Stomach (tissue), 8 donors: ENCODE measurements at regions not wholly inside any gene's neighbourhood (a gene's known extent, or its start where the extent isn't known, plus 50 kb on each side); places are given as distances from the start of the nearest gene placed in this dataset.
"Not testable (repeated sequence)": the region's sequence is repeated elsewhere in the genome, so short reads cannot be mapped to it uniquely, and the experiment has no call there.

Experiments
- DNase-seq, 2 donors: peaks; one replicate each; pipeline versions ENCODE4 v3.0.0 to v3.0.0-alpha.2; 2013 to 2019
- H3K27ac ChIP-seq, 5 donors: fragments of 200-600 bp in 4 of 5; sonication (generic) in 4 of 5; one replicate each; pipeline ENCODE4 v1.5.1; 2013 to 2019; ENCODE audit warnings: mild to moderate bottlenecking in 1 of 5, moderate library complexity in 1 of 5
- H3K27me3 ChIP-seq, 3 donors: fragments of 200-600 bp; sonication (generic); one replicate each; pipeline ENCODE4 v1.5.1; 2017 to 2019; ENCODE audit warnings: mixed run types in 1 of 3
- H3K36me3 ChIP-seq, 4 donors: fragments of 200-600 bp; sonication (generic); 1 replicate in 3 of 4; 2 replicates in 1 of 4; pipeline ENCODE4 v1.5.1; 2016 to 2019
- H3K4me1 ChIP-seq, 4 donors: fragments of 200-600 bp; sonication (generic); one replicate each; pipeline ENCODE4 v1.5.1; 2016 to 2019
- H3K4me3 ChIP-seq, 4 donors: fragments of 200-600 bp; sonication (generic) in 3 of 4; one replicate each; pipeline ENCODE4 v1.5.1; 2016 to 2019; ENCODE audit warnings: mild to moderate bottlenecking in 1 of 4
- H3K9me3 ChIP-seq, 4 donors: fragments of 200-600 bp; sonication (generic); one replicate each; pipeline ENCODE4 v1.5.1; 2016 to 2019
- EP300 ChIP-seq: sonication (generic); formaldehyde crosslinking; IDR thresholded peaks from one replicate; pipeline ENCODE4 v1.6.1; 2017; ENCODE audit warnings: antibody characterized with exemption
- POLR2A ChIP-seq, 4 donors: fragments of 450-650 bp; IDR thresholded peaks; one replicate each; pipeline ENCODE4 v1.6.1; 2016; ENCODE audit warnings: antibody characterized with exemption in 4 of 4, control low read depth in 2 of 4, mild to moderate bottlenecking in 1 of 4, moderate library complexity in 1 of 4
- POLR2AphosphoS5 ChIP-seq, 3 donors: sonication (generic); formaldehyde crosslinking; IDR thresholded peaks; one replicate each; pipeline ENCODE4 v1.6.1; 2016; ENCODE audit warnings: antibody characterized with exemption in 3 of 3
- WGBS, 5 donors: extraction: QIAGEN DNeasy Blood & Tissue Kit in 3 of 5; methylation state at CpG; one replicate each; pipeline versions ENCODE4 v1.1.5 to v1.1.7; 2013 to 2018; 5-methylcytosine and 5-hydroxymethylcytosine counted together
- intact Hi-C: fragments of 100-400 bp; cut with DNase I; formaldehyde crosslinking; loops from one replicate; pipeline ENCODE4 v1.15.1; 2023; ENCODE audit warnings: low total_unique reads
- TF ChIP-seq, protein P1 (sequence below), 7 experiments: fragments of 450-650 bp in 4 of 7; fragments of 200-600 bp in 3 of 7; sonication (generic) in 3 of 7; IDR thresholded peaks; one replicate each; pipeline ENCODE4 v1.5.1; 2016 to 2019; ENCODE audit warnings: antibody characterized with exemption in 7 of 7, control low read depth in 2 of 7, mild to moderate bottlenecking in 1 of 7
- donor health status: healthy with polysubstance abuse.
- donor health status: Bipolar disorder and iron deficiency.
- donor health status: healthy.

DNA sequence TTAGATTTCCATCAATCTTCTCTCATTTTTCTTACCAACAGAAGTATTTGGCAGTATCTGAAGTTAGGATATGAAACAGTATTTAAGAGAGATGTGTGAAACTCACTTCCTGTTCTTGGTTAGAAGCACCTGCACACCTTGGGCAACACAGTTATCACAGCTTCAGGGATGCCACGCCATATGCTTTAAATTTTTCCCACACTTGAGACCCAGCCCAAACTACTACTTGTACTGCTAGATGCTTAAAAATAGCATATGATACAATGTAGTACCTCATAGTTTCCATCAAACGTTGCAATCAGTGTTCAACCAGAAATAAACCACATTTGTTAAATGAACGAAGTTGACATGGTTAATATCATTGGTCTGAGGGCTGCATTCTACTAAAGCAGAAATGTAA is 725.1 kb upstream of the FRG1 start:
- intact Hi-C loops = no loop called here
- WGBS, 5 donors = 61 to 69% (median 68%) methylated on average over 3 of the region's 3 CpGs
- H3K4me1 ChIP-seq = no peaks in the 10 kb centered on the region
- H3K36me3 ChIP-seq = no peaks in the 10 kb centered on the region
- H3K27ac ChIP-seq = no peak overlapping the region
- no peak overlapping the region for H3K4me3 ChIP-seq
- H3K9me3 ChIP-seq = no peaks in the 10 kb centered on the region
- DNase-seq = no peak
- TF ChIP-seq EP300 (no peak), POLR2A (IDR thresholded peaks at IDR 0.05) (no peak), POLR2AphosphoS5 (IDR thresholded peaks at IDR 0.05) (no peak)
- TF ChIP-seq, protein P1, sequence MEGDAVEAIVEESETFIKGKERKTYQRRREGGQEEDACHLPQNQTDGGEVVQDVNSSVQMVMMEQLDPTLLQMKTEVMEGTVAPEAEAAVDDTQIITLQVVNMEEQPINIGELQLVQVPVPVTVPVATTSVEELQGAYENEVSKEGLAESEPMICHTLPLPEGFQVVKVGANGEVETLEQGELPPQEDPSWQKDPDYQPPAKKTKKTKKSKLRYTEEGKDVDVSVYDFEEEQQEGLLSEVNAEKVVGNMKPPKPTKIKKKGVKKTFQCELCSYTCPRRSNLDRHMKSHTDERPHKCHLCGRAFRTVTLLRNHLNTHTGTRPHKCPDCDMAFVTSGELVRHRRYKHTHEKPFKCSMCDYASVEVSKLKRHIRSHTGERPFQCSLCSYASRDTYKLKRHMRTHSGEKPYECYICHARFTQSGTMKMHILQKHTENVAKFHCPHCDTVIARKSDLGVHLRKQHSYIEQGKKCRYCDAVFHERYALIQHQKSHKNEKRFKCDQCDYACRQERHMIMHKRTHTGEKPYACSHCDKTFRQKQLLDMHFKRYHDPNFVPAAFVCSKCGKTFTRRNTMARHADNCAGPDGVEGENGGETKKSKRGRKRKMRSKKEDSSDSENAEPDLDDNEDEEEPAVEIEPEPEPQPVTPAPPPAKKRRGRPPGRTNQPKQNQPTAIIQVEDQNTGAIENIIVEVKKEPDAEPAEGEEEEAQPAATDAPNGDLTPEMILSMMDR (IDR thresholded peaks at IDR 0.05) = no peak
- no peaks in the 10 kb centered on the region for H3K27me3 ChIP-seq

DNA sequence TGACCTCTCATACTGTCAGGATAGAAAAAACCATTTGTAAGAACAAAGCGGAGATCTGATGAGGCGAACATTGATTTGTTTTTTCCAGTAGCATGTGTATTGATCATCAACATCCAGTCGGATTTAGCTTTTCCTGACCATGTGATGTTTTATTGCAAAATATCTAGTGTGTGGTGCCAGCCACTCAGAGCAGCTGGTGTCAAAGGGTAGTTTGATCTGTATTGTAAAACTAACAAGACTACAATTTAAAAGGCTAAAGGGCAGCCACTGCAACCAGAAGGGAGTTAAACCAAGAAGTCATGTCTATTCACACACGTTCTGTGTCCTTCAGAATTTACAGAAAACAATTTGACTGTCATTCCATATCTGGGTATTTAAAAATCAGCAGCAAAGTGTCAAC is 719.0 kb upstream of the FRG1 start:
- TF ChIP-seq, protein P1 (IDR thresholded peaks at IDR 0.05) = no peak
- no peak for TF ChIP-seq EP300
- TF ChIP-seq POLR2AphosphoS5 (IDR thresholded peaks at IDR 0.05) = no peak
- TF ChIP-seq POLR2A (IDR thresholded peaks at IDR 0.05) = no peak

DNA sequence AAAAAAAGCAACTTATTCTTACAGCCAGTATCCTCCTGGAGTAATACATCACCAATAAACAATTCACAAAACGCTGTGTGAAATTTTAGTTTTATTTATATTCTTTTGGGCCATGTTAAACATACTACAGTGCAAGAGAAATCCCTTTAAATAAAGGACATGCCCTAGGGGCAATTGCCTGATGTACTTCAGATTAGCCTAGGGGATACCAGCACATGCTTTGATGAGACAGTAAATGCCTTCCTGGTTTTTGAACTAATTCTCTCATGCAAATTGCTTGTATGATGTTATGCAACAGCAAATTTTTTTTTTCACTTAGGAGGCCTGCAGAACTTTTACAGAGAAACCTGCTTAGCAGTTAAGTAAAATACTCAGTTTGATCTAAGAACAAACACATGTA is 711.9 kb upstream of the FRG1 start:
- TF ChIP-seq POLR2AphosphoS5 (IDR thresholded peaks at IDR 0.05) = no peak
- no peak for TF ChIP-seq POLR2A (IDR thresholded peaks at IDR 0.05)
- TF ChIP-seq, protein P1 (IDR thresholded peaks at IDR 0.05) = no peak
- TF ChIP-seq EP300 = no peak
- Histone ChIP-seq H3K4me3 (no peak overlapping the region), H3K4me1 (no peaks in the 10 kb centered on the region), H3K27ac (no peak overlapping the region), H3K36me3 (no peaks in the 10 kb centered on the region), H3K9me3 (no peaks in the 10 kb centered on the region), H3K27me3 (no peaks in the 10 kb centered on the region)
- DNase-seq = no peak
- 52 to 70% (median 63%) methylated on average over 1 of the region's 1 CpG for WGBS, 5 donors
- intact Hi-C loops = no loop called here

More for the DNA sequence above, 719.0 kb upstream of the FRG1 start:
- no peaks in the 10 kb centered on the region for H3K36me3 ChIP-seq
- no peak for DNase-seq
- H3K4me3 ChIP-seq = no peak overlapping the region
- H3K27me3 ChIP-seq = no peaks in the 10 kb centered on the region
- no peaks in the 10 kb centered on the region for H3K4me1 ChIP-seq
- H3K9me3 ChIP-seq = no peaks in the 10 kb centered on the region
- intact Hi-C loops = no loop called here
- no peak overlapping the region for H3K27ac ChIP-seq
- 56 to 65% (median 60%) methylated on average over 4 of the region's 4 CpGs for WGBS, 5 donors

DNA sequence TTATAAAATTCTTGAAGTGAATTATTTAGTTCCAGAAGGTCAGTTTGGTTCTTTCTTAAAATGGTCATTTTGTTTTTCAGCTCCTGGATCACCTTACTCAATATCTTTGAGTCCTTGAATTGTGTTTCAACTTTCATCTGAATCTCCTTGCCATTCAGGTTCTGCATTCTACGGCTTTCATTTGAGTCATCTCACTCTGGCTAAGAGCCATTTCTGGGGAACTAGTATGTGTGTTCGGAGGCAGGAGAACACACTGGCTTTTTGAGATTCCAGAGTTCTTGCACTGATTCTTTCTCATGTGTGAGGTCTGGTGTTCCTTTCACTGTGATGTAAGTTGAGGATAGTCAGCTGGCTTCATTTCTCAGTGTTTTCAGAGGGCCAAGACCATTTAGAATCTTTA is 708.4 kb upstream of the FRG1 start:
- H3K9me3 ChIP-seq = peaks cover 0 to 12% (median 4%) of the 10 kb centered on the region in 4 donors
- H3K4me1 ChIP-seq = no peaks in the 10 kb centered on the region
- intact Hi-C loops = no loop called here
- TF ChIP-seq POLR2AphosphoS5 (IDR thresholded peaks at IDR 0.05) = no peak
- TF ChIP-seq POLR2A (IDR thresholded peaks at IDR 0.05) = no peak
- TF ChIP-seq, protein P1 (IDR thresholded peaks at IDR 0.05) = no peak
- TF ChIP-seq EP300 = no peak
- WGBS, 5 donors = 33 to 96% (median 63%) methylated on average over 2 of the region's 2 CpGs
- DNase-seq = peak in 1 of 2 donors; percentile 18
- H3K4me3 ChIP-seq = no peak overlapping the region
- no peaks in the 10 kb centered on the region for H3K36me3 ChIP-seq
- no peak overlapping the region for H3K27ac ChIP-seq
- no peaks in the 10 kb centered on the region for H3K27me3 ChIP-seq

DNA sequence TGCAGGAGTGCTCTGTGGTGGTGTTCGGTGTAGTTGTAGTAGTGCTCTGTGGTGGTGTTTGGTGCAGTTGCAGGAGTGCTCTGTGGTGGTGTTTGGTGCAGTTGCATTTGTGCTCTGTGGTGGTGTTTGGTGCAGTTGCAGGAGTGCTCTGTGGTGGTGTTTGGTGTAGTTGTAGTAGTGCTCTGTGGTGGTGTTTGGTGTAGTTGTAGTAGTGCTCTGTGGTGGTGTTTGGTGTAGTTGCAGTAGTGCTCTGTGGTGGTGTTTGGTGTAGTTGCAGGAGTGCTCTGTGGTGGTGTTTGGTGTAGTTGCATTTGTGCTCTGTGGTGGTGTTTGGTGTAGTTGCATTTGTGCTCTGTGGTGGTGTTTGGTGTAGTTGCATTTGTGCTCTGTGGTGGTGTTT is 706.9 kb upstream of the FRG1 start:
- H3K27me3 ChIP-seq, intact Hi-C loops, H3K27ac ChIP-seq, H3K4me1 ChIP-seq, DNase-seq, H3K4me3 ChIP-seq, H3K36me3 ChIP-seq: not testable (repeated sequence)
- WGBS, 5 donors = 0% methylated on average over 1 of the region's 1 CpG; no CpG with 5 or more reads in 4 of the 5 donors
- H3K9me3 ChIP-seq = peaks cover 0 to 13% (median 5%) of the 10 kb centered on the region in 4 donors

DNA sequence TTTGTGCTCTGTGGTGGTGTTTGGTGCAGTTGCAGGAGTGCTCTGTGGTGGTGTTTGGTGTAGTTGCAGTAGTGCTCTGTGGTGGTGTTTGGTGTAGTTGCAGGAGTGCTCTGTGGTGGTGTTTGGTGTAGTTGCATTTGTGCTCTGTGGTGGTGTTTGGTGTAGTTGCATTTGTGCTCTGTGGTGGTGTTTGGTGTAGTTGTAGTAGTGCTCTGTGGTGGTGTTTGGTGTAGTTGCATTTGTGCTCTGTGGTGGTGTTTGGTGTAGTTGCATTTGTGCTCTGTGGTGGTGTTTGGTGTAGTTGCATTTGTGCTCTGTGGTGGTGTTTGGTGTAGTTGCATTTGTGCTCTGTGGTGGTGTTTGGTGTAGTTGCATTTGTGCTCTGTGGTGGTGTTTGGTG is 705.7 kb upstream of the FRG1 start:
- H3K9me3 ChIP-seq = peaks cover 0 to 13% (median 5%) of the 10 kb centered on the region in 4 donors
- H3K4me1 ChIP-seq, H3K36me3 ChIP-seq, intact Hi-C loops, H3K27me3 ChIP-seq, H3K27ac ChIP-seq, DNase-seq, H3K4me3 ChIP-seq: not testable (repeated sequence)
